Cardiac muscle cell (in vitro differentiated cells and primary cell): ENCODE measurements at regions not wholly inside any gene's neighbourhood (a gene's known extent, or its start where the extent isn't known, plus 50 kb on each side); places are given as distances from the start of the nearest gene placed in this dataset.
"Not testable (repeated sequence)": the region's sequence is repeated elsewhere in the genome, so short reads cannot be mapped to it uniquely, and the experiment has no call there.

Experiments
- DNase-seq, 2 donors: peaks; one replicate each; pipeline versions ENCODE4 v3.0.0 to v3.0.0-alpha.2; 2010 to 2017; ENCODE audit warnings: low read depth in 1 of 2, low spot score in 1 of 2
- H3K27ac ChIP-seq: fragments of 200-600 bp; sonication (generic); 2 replicates; pipeline ENCODE4 v1.5.1; 2016
- H3K27me3 ChIP-seq: fragments of 200-600 bp; sonication (generic); 2 replicates; pipeline ENCODE4 v1.6.0; 2016; ENCODE audit warnings: control low read depth
- H3K36me3 ChIP-seq: fragments of 200-600 bp; sonication (generic); 2 replicates; pipeline ENCODE4 v1.5.1; 2016; ENCODE audit warnings: control low read depth
- H3K4me1 ChIP-seq: fragments of 200-600 bp; sonication (generic); 2 replicates; pipeline ENCODE4 v1.8.1; 2017; ENCODE audit warnings: low read depth, mild to moderate bottlenecking, mixed run types
- H3K4me3 ChIP-seq: fragments of 200-600 bp; sonication (generic); 2 replicates; pipeline ENCODE4 v1.5.1; 2016; ENCODE audit warnings: mild to moderate bottlenecking
- H3K9me3 ChIP-seq: fragments of 200-600 bp; sonication (generic); 2 replicates; pipeline ENCODE4 v1.5.1; 2017; ENCODE audit warnings: low read depth, mild to moderate bottlenecking, control low read depth
- CTCF ChIP-seq: IDR thresholded peaks from 2 replicates; pipeline ENCODE4 v1.5.1; 2012; ENCODE audit warnings: low read depth, mild to moderate bottlenecking, low read length

GRCh38 chrX:130498653-130499274 is 97.0 kb downstream of the RBMX2 start:
- no peaks in the 10 kb centered on the region for H3K36me3 ChIP-seq
- DNase-seq: no peak
- no peaks in the 10 kb centered on the region for H3K27me3 ChIP-seq
- no peaks in the 10 kb centered on the region for H3K4me1 ChIP-seq
- H3K27ac ChIP-seq: no peak overlapping the region
- no peak for TF ChIP-seq CTCF
- H3K4me3 ChIP-seq: no peak overlapping the region
- no peaks in the 10 kb centered on the region for H3K9me3 ChIP-seq

GRCh38 chrX:130502016-130502570 is 100.3 kb downstream of the RBMX2 start:
- no peaks in the 10 kb centered on the region for H3K27me3 ChIP-seq
- no peak for DNase-seq
- H3K4me1 ChIP-seq: no peaks in the 10 kb centered on the region
- no peaks in the 10 kb centered on the region for H3K9me3 ChIP-seq
- no peak for TF ChIP-seq CTCF
- H3K27ac ChIP-seq: no peak overlapping the region
- H3K36me3 ChIP-seq: no peaks in the 10 kb centered on the region
- no peak overlapping the region for H3K4me3 ChIP-seq

- H3K27me3 ChIP-seq: no peaks in the 10 kb centered on the region
- H3K4me1 ChIP-seq: no peaks in the 10 kb centered on the region
- no peak overlapping the region for H3K27ac ChIP-seq
- H3K36me3 ChIP-seq: no peaks in the 10 kb centered on the region
- no peak for TF ChIP-seq CTCF
- no peak for DNase-seq
- H3K4me3 ChIP-seq: no peak overlapping the region
- no peaks in the 10 kb centered on the region for H3K9me3 ChIP-seq
These were observed 102.2 kb downstream of the RBMX2 start for GRCh38 chrX:130504019-130504418.

- no peaks in the 10 kb centered on the region for H3K4me1 ChIP-seq
- H3K27me3 ChIP-seq: no peaks in the 10 kb centered on the region
- H3K36me3 ChIP-seq: no peaks in the 10 kb centered on the region
- no peak overlapping the region for H3K27ac ChIP-seq
- TF ChIP-seq CTCF: no peak
- H3K9me3 ChIP-seq: no peaks in the 10 kb centered on the region
- H3K4me3 ChIP-seq: no peak overlapping the region
- no peak for DNase-seq
These were observed 105.2 kb downstream of the RBMX2 start for GRCh38 chrX:130507015-130507414.

- H3K36me3 ChIP-seq, H3K27ac ChIP-seq, DNase-seq: not testable (repeated sequence)
These were observed 110.7 kb downstream of the RBMX2 start for GRCh38 chrX:130512534-130512933.

GRCh38 chrX:130516123-130516522 is 114.3 kb downstream of the RBMX2 start:
- Histone ChIP-seq H3K27me3 (no peaks in the 10 kb centered on the region), H3K9me3 (no peaks in the 10 kb centered on the region), H3K4me3 (no peak overlapping the region), H3K36me3 (no peaks in the 10 kb centered on the region), H3K27ac (no peak overlapping the region), H3K4me1 (no peaks in the 10 kb centered on the region)
- no peak for TF ChIP-seq CTCF
- no peak for DNase-seq

More at GRCh38 chrX:130512534-130512933, 110.7 kb downstream of the RBMX2 start:
- H3K9me3 ChIP-seq, H3K27me3 ChIP-seq, H3K4me3 ChIP-seq, H3K4me1 ChIP-seq: not testable (repeated sequence)
